GM19468 (cell line): ENCODE measurements at regions not wholly inside any gene's neighbourhood (a gene's known extent, or its start where the extent isn't known, plus 50 kb on each side); places are given as distances from the start of the nearest gene placed in this dataset.
"Not testable (repeated sequence)": the region's sequence is repeated elsewhere in the genome, so short reads cannot be mapped to it uniquely, and the experiment has no call there.

Experiments used
- ATAC-seq: cut with Tn5 transposase; IDR thresholded peaks from one replicate; pipeline ENCODE4 v1.9.1; 2021; ENCODE audit warnings: mild to moderate bottlenecking, moderate library complexity, moderate number of reproducible peaks; ENCODE audit not compliant: unreplicated experiment; ENCODE audit errors: extremely low read depth

GRCh38 chr6:121631752-121632151 lies 196.3 kb downstream of the GJA1 start:
- ATAC-seq, result not testable (repeated sequence)

DNA sequence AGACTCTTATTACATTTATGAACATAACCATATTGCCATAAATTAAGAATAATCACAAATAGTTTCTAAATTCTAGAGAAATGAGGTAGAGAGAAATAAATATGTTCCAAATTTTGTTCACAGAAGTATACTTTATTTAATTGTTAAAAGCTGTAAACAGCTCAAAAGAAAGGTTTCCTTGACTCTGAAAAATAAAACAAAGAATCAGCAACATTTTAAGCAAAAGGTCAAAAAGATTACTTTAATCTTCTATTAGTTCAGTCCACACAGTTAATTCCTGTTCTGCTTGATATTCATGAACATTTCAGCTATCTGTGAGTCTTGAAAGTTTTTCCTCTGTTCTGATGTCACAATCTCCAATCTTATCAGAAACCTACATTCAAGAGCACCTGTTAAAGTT lies 197.9 kb downstream of the GJA1 start:
- no peak for ATAC-seq

DNA sequence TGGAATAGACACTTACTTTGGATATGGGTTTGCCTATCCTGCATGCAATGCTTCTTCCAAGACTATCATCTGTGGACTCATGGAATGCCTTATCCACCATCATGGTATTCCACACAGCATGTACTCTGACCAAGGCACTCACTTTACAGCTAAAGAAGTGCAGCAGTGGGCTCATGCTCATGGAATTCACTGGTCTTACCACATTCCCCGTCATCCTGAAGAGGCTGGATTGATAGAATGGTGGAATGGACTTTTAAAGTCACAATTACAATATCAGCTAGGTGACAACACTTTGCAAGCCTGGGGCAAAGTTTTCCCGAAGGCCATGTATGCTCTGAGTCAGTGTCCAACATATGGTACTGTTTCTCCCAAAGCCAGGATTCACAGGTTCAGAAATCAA lies 199.1 kb downstream of the GJA1 start:
- ATAC-seq, result not testable (repeated sequence)

DNA sequence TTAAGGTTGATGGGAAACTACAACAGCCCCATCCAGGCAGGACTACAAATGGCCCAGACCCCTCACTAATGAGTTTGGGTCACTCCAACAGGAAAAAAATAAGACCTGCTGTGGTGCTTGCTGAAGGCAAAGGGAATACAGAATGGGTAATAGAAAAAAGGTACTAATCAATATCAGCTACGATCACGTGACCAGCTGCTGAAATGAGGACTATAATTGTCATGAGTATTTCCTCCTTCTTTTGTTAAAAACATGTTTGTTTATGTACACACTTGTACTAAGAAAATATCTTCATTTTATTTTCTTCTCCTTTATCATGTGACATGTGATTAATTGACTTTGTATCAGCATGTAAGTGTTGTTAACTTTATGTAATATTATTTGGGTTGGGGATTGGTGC lies 199.9 kb downstream of the GJA1 start:
- no peak for ATAC-seq

DNA sequence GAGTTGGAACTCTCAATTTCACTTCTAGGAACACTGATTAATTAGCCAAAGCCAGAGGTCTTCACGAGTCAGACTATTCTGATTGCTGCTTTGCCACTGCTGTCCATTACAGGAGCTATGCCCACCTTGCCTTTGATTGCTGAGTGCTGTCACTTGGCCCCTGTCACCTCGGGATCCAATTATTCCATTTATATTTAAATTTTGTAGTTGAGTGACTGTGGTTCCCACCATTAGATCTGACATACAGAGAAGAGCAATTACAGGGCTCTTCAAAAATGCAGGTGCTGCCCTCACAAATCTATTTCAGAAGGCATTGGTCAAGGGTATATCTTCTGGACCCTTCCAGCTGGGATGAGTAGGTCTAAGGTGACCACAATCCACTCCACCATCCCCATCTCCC lies 200.8 kb downstream of the GJA1 start:
- ATAC-seq, result not testable (repeated sequence)

- no peak for ATAC-seq
These were observed 203.6 kb downstream of the GJA1 start for GRCh38 chr6:121639021-121639420.

GRCh38 chr6:121641158-121641557 lies 205.7 kb downstream of the GJA1 start:
- no peak for ATAC-seq

- ATAC-seq, result no peak
These were observed 209.8 kb downstream of the GJA1 start for GRCh38 chr6:121645100-121645745.

DNA sequence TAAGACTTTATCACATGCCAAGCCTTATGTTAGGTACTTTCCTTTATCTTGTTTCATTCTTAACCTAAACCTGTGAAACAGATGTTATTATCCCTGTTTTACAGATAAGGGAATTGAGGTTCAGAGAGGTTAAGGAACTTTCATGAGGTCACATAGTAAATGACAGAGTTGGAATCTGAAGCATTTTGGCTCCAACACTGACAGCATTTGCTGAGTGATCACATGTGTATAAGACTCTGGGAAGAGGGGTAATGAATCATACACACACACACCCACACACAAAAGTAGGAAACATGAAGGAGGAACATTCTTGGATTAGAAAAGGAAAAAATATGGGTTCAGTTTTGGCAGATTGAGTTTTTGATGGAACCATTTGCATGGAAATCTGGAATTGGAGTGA lies 212.5 kb downstream of the GJA1 start:
- no peak for ATAC-seq

GRCh38 chr6:121649951-121650350 lies 214.5 kb downstream of the GJA1 start:
- no peak for ATAC-seq

DNA sequence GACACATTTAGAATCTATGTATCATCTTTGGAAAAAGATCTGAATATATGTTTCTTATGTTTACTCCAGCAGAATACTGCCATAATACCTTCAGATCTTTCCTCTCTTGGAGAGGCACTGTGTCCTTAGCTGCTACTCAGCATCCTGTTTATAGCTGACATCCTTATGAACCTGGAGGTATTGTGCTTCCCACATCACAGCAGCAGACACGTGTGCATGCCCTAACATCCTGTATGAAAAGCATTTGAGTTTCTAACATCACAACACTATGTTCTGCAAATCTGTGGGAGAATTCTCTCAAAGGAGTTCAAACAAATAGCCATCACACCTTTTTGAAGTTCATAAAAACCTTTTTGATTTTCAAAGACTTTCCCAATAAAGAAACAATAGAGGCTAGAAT lies 216.0 kb downstream of the GJA1 start:
- no peak for ATAC-seq

GRCh38 chr6:121652223-121652622 lies 216.8 kb downstream of the GJA1 start:
- ATAC-seq, result no peak

DNA sequence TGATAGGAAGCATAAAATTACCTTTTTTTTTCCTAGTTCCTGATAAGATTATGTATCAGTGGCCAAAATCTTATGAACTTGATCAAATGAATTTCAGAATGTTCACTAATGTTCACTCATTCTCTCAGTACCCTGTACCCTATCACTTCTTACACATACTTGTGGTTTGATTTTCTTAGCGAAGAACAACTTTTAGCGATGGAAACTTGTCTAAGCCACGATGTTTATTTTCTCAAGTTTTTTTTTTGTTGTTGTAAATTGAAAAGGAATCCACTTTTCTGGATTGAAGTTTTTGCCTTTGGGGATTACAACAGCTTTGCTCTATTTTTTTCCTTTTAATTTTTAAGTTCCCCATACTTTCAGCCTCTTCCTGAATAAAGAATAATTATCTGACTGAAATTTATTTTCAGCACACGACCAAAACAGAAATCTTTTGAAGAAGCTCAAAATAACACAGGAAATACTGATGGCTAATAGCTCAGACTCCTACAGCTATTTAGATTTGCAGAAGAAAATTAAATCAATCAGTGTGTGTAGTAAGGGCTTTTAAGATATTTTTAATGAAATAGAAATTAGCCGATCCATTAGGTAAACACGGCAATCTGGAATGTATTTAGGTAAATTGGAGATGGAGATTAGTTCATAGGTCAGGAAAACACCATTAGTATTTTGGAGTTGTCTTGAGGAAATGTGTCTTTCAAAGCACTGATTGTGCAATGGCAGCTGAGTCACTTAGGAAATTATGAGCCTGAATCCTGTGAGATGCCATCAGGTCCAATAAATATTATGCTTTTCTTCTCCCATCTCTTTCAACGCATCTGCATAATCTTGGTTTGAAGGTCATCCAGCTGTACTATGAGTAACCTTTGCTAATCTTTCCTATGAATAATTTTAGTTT lies 217.5 kb downstream of the GJA1 start:
- ATAC-seq, result no peak

DNA sequence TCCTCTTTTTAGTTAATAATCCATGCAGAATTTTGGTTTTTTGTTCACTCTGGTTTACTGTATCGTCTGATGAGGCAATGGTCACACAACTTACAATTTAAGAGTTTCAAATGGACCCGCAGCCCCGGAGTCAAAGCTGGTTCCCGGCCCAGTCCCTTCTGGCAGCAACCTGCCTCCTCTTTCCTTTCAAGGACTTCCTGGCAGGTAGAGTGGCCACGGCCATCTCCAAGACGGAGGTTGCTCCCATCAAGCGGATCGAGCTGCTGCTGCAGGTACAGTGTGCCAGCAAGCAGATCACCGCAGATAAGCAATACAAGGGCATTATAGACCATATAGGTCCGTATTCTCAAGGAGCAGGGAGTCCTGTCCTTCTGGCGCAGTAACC lies 218.2 kb downstream of the GJA1 start:
- no peak for ATAC-seq

DNA sequence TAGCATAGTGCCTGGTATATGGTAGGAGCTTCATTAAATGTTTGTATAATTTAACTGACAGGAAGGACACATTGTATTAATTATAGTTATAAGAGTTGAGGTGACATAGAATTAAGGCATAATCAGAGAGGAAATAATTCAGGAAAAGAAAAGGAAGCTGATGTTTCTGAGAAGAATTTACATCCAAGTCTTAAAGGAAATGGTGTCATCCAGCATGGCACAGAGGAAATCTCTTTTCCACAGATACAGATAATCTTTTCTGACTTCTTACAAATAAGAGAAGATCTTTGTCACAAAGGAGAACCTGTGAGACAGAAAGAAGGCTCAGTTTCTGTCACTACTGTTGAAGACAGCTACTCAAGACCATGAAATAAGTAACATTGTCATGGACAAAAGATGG lies 222.5 kb downstream of the GJA1 start:
- no peak for ATAC-seq

DNA sequence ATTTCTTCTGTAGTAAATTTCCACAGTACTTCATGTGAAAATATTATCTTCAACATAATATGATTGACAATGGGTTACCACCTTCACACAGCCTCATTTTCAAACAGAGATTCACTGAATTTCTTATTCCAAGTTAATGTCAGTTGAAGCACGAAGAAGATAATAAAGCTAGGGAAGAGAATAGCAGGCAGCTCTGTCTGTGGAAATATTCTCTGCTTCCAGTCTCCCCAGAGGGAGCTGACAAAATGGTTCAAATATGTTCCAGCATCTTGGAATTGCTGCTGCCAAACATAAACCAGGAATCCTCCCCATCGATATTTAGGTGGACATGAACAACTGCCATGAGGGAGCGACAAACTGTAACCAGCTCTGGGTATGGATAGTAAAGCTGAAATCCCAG lies 224.8 kb downstream of the GJA1 start:
- ATAC-seq, result no peak

DNA sequence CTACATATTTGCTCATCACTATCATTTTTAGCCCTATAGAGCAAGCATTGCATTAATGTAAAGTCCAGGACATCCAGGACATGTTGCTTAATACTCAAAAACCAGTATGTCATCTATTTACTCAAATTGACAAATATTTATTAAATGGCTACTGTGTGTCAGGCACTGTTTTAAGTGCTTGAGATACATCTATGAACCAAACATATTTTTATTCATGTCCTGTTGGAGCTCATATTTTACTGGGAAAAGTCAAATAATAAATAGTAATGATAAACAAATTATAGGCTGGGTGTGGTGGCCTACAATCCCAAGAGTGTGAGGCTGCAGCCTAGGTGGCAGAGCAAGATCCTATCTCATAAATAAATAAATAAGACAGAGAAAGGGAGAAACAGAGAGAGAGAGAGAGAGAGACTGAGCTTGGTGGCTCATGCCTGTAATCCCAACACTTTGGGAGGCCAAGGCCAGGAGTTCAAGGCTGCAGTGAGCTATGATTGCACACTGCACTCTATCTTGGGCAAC lies 227.9 kb downstream of the GJA1 start:
- no peak for ATAC-seq

DNA sequence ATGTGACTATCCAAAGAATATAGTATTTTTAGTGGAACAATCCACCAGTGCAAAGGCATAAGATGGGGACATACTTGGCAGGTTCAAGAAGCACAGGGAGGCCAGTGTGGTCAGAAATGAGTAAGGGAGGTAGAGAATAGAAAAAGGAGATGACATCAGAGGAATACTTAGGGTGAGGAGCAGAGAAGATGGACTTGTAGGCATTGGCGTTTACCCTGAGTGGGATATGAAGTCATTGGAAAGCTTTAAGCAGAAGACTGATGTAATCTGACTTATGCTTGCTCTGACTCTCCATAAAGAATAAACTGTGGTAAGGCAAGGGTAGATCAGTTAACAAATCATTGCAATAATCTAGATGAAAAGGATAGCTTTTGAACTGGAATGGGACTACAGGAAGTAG lies 228.7 kb downstream of the GJA1 start:
- ATAC-seq, result no peak

DNA sequence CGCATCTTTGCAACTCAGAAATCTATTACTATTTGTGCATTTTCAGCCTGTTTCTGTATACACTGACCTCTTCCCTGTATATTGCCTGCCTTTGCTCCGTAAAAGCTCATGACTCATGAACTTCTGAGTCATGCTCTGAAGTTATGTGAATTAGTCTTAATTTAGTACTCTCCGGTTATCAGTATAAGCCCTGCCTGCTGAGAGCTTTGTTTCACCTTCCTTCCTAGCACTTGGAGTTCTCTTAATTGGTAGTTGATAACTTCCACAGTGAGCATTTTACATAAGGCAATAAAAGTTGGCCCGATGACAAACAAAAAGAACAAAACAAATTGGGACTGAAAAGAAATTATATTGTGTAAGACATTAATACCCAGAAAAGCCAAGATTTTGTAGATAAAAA lies 231.4 kb downstream of the GJA1 start:
- ATAC-seq, result no peak

GRCh38 chr6:121668259-121668658 lies 232.8 kb downstream of the GJA1 start:
- ATAC-seq, result no peak

DNA sequence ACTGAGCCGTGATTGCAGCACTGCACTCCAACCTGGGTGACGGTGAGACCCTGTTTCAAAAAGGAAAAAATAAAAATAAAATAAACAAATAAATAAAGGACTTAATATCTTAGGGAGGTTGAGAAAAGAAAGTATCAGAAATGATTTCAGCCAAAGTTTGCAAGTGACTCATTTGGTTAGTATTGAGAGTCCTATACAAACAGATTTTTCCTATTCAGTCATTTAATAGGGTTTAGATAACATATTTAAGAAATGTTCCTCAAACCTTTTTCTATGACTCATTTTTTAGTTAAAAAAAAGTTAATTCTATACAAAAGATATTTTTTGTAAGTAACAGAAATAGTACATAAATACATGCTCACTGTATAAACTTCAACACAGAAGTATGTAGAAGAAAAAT lies 235.1 kb downstream of the GJA1 start:
- ATAC-seq, result no peak

DNA sequence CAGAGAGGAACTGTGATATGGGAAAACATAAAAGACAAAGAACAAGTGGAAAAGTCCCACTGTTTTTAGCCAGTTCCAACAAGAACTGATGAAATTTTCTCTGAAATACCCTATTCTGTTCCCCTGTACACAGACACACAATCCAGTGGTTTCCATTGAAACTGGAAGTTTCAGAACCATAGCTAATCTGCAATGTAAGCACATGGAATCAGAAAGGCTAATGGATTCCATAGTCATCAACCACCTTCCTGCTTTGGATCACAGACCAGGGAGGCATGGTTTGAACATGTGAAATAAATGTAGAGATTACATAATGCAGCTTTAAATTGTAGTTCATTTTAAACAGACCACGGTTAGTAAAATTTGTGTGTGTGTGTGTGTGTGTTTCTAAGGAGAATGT lies 242.1 kb downstream of the GJA1 start:
- ATAC-seq, result no peak
